Liver (tissue), 8 donors: ENCODE measurements at regions not wholly inside any gene's neighbourhood (a gene's known extent, or its start where the extent isn't known, plus 50 kb on each side); places are given as distances from the start of the nearest gene placed in this dataset.

ENCODE experiments used
- DNase-seq: peaks from one replicate; pipeline ENCODE4 v3.0.0-alpha.2; 2017; ENCODE audit warnings: low spot score
- H3K27ac ChIP-seq, 2 donors: one replicate each; pipeline ENCODE4 v1.7.0; 2013; ENCODE audit warnings: inconsistent platforms in 2 of 2, low read length in 2 of 2, control low read depth in 1 of 2, low read depth in 1 of 2, mild to moderate bottlenecking in 1 of 2
- H3K27me3 ChIP-seq, 4 donors: one replicate each; pipeline versions ENCODE4 v1.6.1 to v1.7.0; 2013; ENCODE audit warnings: low read length in 3 of 4, inconsistent platforms in 1 of 4, mild to moderate bottlenecking in 1 of 4, moderate library complexity in 1 of 4; ENCODE audit not compliant: control insufficient read depth in 4 of 4, insufficient read depth in 4 of 4
- H3K36me3 ChIP-seq, 4 donors: one replicate each; pipeline versions ENCODE4 v1.6.1 to v1.7.0; 2013; ENCODE audit warnings: low read length in 3 of 4, mild to moderate bottlenecking in 3 of 4, low read depth in 1 of 4, moderate library complexity in 1 of 4; ENCODE audit not compliant: control insufficient read depth in 4 of 4, insufficient read depth in 3 of 4
- H3K4me1 ChIP-seq, 4 donors: one replicate each; pipeline versions ENCODE4 v1.6.1 to v1.7.0; 2013; ENCODE audit warnings: low read length in 3 of 4, mild to moderate bottlenecking in 3 of 4, moderate library complexity in 1 of 4; ENCODE audit not compliant: control insufficient read depth in 4 of 4, insufficient read depth in 4 of 4
- H3K4me3 ChIP-seq, 3 donors: one replicate each; pipeline versions ENCODE4 v1.6.1 to v1.7.0; 2013; ENCODE audit warnings: low read length in 3 of 3, control low read depth in 1 of 3, low read depth in 1 of 3, mild to moderate bottlenecking in 1 of 3
- H3K9ac ChIP-seq, 2 donors: one replicate each; pipeline ENCODE4 v1.7.0; 2013; ENCODE audit warnings: low read length in 2 of 2, mild to moderate bottlenecking in 2 of 2, moderate library complexity in 2 of 2, control low read depth in 1 of 2, low read depth in 1 of 2
- H3K9me3 ChIP-seq, 4 donors: one replicate each; pipeline versions ENCODE4 v1.6.1 to v1.7.0; 2013; ENCODE audit warnings: low read length in 3 of 4; ENCODE audit not compliant: control insufficient read depth in 4 of 4
- ATF3 ChIP-seq: IDR thresholded peaks from 2 replicates; pipeline ENCODE4 v1.6.1; 2016; ENCODE audit warnings: antibody characterized with exemption
- CTCF ChIP-seq: fragments of 150-350 bp; IDR thresholded peaks from 2 replicates; pipeline ENCODE4 v1.5.1; 2017; ENCODE audit warnings: improper control_type of control experiment, low read depth, low read length; ENCODE audit not compliant: missing input control
- EGR1 ChIP-seq, 2 donors: IDR thresholded peaks; 2 replicates each; pipeline ENCODE4 v1.6.1; 2016 to 2018; ENCODE audit warnings: antibody characterized with exemption in 2 of 2, low read depth in 2 of 2
- FOXA1 ChIP-seq: IDR thresholded peaks from 2 replicates; pipeline ENCODE4 v1.6.1; 2016; ENCODE audit warnings: antibody characterized with exemption
- FOXA2 ChIP-seq: IDR thresholded peaks from 2 replicates; pipeline ENCODE4 v1.6.1; 2016; ENCODE audit warnings: antibody characterized with exemption
- GABPA ChIP-seq, 2 donors: IDR thresholded peaks in 1 of 2; conservative IDR thresholded peaks in 1 of 2; 2 replicates each; pipeline ENCODE4 v1.6.1; 2016; ENCODE audit warnings: antibody characterized with exemption in 2 of 2, mild to moderate bottlenecking in 1 of 2, moderate library complexity in 1 of 2
- HNF4A ChIP-seq, 2 donors: conservative IDR thresholded peaks; 2 replicates each; pipeline ENCODE4 v1.6.1; 2016; ENCODE audit warnings: antibody characterized with exemption in 2 of 2, mild to moderate bottlenecking in 2 of 2
- HNF4G ChIP-seq: IDR thresholded peaks from 2 replicates; pipeline ENCODE4 v1.6.1; 2016; ENCODE audit warnings: antibody characterized with exemption
- JUND ChIP-seq, 2 donors: IDR thresholded peaks; 2 replicates each; pipeline ENCODE4 v1.6.1; 2016; ENCODE audit warnings: antibody characterized with exemption in 2 of 2
- MAX ChIP-seq: IDR thresholded peaks from 2 replicates; pipeline ENCODE4 v1.6.1; 2016; ENCODE audit warnings: antibody characterized with exemption
- NR2F2 ChIP-seq: IDR thresholded peaks from 2 replicates; pipeline ENCODE4 v1.6.1; 2016; ENCODE audit warnings: antibody characterized with exemption
- RAD21 ChIP-seq, 2 donors: IDR thresholded peaks; 2 replicates each; pipeline ENCODE4 v1.6.1; 2016; ENCODE audit warnings: antibody characterized with exemption in 2 of 2, mild to moderate bottlenecking in 2 of 2
- REST ChIP-seq: IDR thresholded peaks from 2 replicates; pipeline ENCODE4 v1.6.1; 2016; ENCODE audit warnings: antibody characterized with exemption, mild to moderate bottlenecking
- RXRA ChIP-seq, 2 donors: IDR thresholded peaks; 2 replicates each; pipeline ENCODE4 v1.6.1; 2017 to 2018; ENCODE audit warnings: antibody characterized with exemption in 2 of 2, mild to moderate bottlenecking in 1 of 2
- SP1 ChIP-seq: IDR thresholded peaks from 2 replicates; pipeline ENCODE4 v1.6.1; 2018; ENCODE audit warnings: antibody characterized with exemption, mild to moderate bottlenecking
- TAF1 ChIP-seq: conservative IDR thresholded peaks from 2 replicates; pipeline ENCODE4 v1.6.1; 2016; ENCODE audit warnings: antibody characterized with exemption, mild to moderate bottlenecking
- YY1 ChIP-seq: IDR thresholded peaks from 2 replicates; pipeline ENCODE4 v1.6.1; 2016; ENCODE audit warnings: antibody characterized with exemption, mild to moderate bottlenecking
- ZBTB33 ChIP-seq: IDR thresholded peaks from 2 replicates; pipeline ENCODE4 v1.6.1; 2016; ENCODE audit warnings: antibody characterized with exemption
- WGBS: extraction: QIAGEN DNeasy Blood & Tissue Kit; methylation state at CpG from one replicate; pipeline ENCODE4 v1.1.7; 2013; 5-methylcytosine and 5-hydroxymethylcytosine counted together
- donor health status: healthy.
- donor health status: healthy.
- donor health status: healthy.
- donor health status: healthy.
- donor health status: healthy.

- Histone ChIP-seq H3K9ac (no peak overlapping the region), H3K27ac (no peak overlapping the region), H3K4me1 (peaks cover 0 to 16% (median 10%) of the 10 kb centered on the region in 4 donors), H3K36me3 (no peaks in the 10 kb centered on the region), H3K9me3 (peaks cover 0 to 2% (median 0%) of the 10 kb centered on the region in 4 donors), H3K4me3 (no peak overlapping the region), H3K27me3 (no peaks in the 10 kb centered on the region)
- WGBS: 94% methylated on average over 4 of the region's 4 CpGs
- TF ChIP-seq TAF1: no peak
- no peak for TF ChIP-seq MAX
- TF ChIP-seq NR2F2: no peak
- TF ChIP-seq ATF3: no peak
- TF ChIP-seq JUND (IDR thresholded peaks at IDR 0.05): no peak
- TF ChIP-seq CTCF: no peak
- no peak for TF ChIP-seq FOXA2
- TF ChIP-seq RAD21 (IDR thresholded peaks at IDR 0.05): no peak
- TF ChIP-seq RXRA (IDR thresholded peaks at IDR 0.05): no peak
- TF ChIP-seq REST: no peak
- TF ChIP-seq ZBTB33: no peak
- no peak for TF ChIP-seq HNF4G
- TF ChIP-seq GABPA (IDR thresholded peaks at IDR 0.05 in 1 of 2, conservative IDR thresholded peaks at IDR 0.05 in 1 of 2): no peak
- TF ChIP-seq SP1: no peak
- no peak for TF ChIP-seq EGR1 (IDR thresholded peaks at IDR 0.05; ENCODE audit: low read depth in 2 of 2)
- no peak for TF ChIP-seq FOXA1
- TF ChIP-seq HNF4A (conservative IDR thresholded peaks at IDR 0.05): no peak
- no peak for DNase-seq
Observed at GRCh38 chr4:185862340-185862739, 50.3 kb upstream of the SORBS2 start.

GRCh38 chr4:185863946-185864345 lies 52.0 kb upstream of the SORBS2 start:
- Histone ChIP-seq H3K36me3 (no peaks in the 10 kb centered on the region), H3K9me3 (no peaks in the 10 kb centered on the region), H3K9ac (no peak overlapping the region), H3K4me1 (peaks cover 0 to 16% (median 11%) of the 10 kb centered on the region in 4 donors), H3K27ac (no peak overlapping the region), H3K4me3 (no peak overlapping the region), H3K27me3 (no peaks in the 10 kb centered on the region)
- WGBS: 77% methylated on average over 1 of the region's 1 CpG
- DNase-seq: no peak
- TF ChIP-seq CTCF (no peak), FOXA2 (no peak), RXRA (IDR thresholded peaks at IDR 0.05) (no peak), ZBTB33 (no peak), MAX (no peak), YY1 (no peak)
